ENCODE measurements at regions not wholly inside any gene's neighbourhood (a gene's known extent, or its start where the extent isn't known, plus 50 kb on each side); places are given as distances from the start of the nearest gene placed in this dataset.

DNA sequence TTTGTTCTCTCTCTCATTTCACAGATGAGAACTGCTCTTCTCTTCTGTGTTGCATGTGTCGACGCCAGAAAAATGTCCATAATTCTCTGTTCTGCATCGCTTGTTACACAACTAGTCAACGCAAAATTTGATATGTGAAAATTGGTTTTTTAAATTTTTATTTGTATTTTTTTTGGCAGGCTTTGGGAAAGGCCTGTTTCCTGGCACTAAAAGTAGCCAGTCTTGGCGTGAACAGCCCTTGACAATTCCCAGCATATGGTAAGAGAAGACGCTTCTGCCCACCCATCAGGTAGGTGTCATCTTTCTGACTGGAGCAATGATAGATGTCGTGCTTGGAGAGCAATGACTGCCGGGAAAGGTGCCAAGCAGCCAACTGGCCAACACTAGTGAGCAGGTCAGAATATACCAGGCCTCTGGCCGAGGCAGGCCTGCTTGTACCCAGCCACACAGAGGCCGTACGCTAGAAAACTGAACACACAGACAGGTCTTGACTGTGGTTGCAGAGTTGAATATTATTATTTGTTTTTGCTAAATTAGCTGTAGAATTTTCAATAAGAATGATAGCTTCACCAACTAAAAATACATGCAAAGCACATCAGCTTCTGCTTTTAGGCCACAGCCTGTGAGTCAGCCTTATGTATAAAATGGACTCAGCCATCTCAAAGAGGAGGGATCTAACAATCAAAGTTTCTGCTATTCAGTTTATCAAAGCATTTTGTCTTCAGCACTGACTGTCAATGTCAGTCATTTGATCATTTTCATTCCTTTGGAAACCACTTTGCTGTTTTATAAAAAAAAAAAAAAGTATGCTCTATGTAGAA, 837.5 kb downstream of the MCTP2 start:
- TF ChIP-seq POLR2A (IDR thresholded peaks at IDR 0.05): no peak
- TF ChIP-seq, protein P1, sequence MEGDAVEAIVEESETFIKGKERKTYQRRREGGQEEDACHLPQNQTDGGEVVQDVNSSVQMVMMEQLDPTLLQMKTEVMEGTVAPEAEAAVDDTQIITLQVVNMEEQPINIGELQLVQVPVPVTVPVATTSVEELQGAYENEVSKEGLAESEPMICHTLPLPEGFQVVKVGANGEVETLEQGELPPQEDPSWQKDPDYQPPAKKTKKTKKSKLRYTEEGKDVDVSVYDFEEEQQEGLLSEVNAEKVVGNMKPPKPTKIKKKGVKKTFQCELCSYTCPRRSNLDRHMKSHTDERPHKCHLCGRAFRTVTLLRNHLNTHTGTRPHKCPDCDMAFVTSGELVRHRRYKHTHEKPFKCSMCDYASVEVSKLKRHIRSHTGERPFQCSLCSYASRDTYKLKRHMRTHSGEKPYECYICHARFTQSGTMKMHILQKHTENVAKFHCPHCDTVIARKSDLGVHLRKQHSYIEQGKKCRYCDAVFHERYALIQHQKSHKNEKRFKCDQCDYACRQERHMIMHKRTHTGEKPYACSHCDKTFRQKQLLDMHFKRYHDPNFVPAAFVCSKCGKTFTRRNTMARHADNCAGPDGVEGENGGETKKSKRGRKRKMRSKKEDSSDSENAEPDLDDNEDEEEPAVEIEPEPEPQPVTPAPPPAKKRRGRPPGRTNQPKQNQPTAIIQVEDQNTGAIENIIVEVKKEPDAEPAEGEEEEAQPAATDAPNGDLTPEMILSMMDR (IDR thresholded peaks at IDR 0.05): no peak
